GM18498 (cell line): ENCODE measurements at regions not wholly inside any gene's neighbourhood (a gene's known extent, or its start where the extent isn't known, plus 50 kb on each side); places are given as distances from the start of the nearest gene placed in this dataset.

Experiments
- ATAC-seq: cut with Tn5 transposase; IDR thresholded peaks from one replicate; pipeline ENCODE4 v1.9.1; 2021; ENCODE audit warnings: mild to moderate bottlenecking, moderate library complexity; ENCODE audit not compliant: unreplicated experiment

- ATAC-seq = no peak
Observed at GRCh38 chr22:47954107-47954506, 1191.7 kb downstream of the TBC1D22A start.

GRCh38 chr22:47944941-47945340, 1182.5 kb downstream of the TBC1D22A start:
- ATAC-seq = no peak

DNA sequence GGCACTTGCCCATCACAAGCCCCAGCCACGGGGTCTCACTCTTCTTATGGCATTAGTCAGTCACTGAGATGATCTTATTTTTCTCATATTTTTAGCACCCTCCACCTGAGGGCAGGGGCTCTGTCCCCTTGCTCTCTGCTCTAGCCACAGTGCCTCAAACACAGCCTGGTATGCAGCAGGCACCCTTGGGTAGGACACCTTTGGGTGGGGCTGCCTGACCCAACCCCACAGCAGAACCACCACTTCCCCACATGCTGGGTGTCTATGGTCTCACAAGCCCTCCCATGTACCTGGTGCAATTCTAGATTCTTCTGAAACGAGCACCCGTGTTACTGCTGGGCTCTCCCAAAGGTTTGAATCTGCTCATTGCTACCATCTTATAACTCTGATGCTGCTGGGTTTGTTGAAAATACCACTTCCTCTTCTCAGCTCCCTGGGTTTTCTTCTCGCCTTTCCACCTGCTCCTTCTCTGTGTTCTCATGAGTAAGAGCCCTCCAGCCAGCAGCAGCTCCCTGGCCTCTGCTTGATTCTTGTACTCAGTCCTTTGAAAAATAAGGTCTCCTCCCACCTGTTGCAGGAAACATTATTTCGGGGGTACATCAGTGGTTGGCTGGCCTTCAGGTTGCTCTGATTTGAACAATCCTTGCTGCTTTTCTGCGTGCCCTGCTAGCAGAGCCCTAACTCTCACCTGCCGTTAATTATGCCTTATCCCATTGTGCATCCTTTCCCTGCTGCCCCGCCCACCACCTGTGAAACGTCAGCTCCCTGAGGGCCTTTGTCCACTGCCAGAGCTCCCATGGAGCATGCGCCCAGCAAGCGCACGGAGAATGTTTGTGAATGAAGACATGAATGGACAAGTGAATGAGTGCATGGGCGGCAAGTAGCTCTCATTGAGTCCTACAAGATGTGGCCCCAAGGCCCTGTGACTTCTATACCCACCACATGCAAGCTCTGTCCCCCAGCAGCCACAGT, 1181.6 kb downstream of the TBC1D22A start:
- ATAC-seq = no peak

DNA sequence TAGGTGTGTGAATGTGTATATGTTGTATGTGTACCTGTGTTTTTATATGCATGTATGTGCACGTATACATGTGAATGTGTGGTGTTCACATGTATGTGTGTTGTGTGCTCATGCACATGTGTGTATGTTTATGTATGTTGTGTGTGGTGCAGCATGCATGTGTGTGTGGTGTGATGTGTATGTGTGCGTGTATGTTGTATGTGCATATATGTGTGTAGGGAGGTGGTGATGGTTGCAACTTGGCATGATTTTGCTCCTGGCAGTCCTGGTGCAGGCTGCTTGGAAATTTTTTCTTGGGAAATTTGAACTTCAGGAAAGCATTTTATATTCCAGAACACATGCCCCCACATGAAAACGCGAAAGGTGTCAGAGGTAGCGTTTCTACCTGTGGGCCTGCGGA, 1177.8 kb downstream of the TBC1D22A start:
- ATAC-seq = no peak

DNA sequence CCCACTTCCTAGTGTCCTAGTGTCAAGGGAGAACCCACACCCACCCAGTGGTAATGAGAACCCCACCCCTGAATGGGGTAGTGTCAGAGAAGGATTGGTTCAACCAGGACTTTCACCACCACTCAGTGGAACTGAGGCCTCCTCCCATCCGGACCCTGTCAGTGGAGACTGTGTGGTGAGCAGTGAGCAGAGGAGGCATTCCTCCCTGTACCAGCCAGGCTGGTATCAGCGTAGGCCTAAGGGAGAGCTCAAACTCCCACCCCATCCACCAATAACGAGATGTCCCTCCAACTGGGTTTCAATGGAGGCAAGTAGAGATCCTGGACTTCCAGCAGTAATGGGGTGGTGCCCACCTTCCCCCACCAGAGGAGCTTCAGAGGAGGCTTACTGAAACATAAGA, 1171.4 kb downstream of the TBC1D22A start:
- ATAC-seq = no peak

DNA sequence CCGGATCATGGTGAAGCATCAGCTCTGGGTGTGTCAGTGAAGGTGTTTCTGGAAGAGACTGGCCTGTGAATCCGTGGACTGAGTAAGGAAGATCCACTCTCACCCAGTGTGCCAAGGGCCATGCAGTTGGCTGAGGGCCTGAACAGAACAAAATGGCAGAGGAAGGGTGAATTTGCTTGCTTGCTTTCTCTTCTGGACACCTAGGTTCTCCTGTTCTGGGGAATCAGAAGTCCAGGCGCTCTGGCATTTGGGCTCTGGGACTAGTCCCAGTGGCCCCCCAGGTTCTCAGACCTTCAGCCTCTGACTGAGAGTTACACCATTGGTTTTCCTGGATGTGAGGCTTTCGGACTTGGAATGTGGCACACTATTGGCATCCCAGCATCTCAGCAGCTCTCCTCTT, 1170.8 kb downstream of the TBC1D22A start:
- ATAC-seq = no peak

- no peak for ATAC-seq
Observed at GRCh38 chr22:47929646-47930185, 1167.3 kb downstream of the TBC1D22A start.

DNA sequence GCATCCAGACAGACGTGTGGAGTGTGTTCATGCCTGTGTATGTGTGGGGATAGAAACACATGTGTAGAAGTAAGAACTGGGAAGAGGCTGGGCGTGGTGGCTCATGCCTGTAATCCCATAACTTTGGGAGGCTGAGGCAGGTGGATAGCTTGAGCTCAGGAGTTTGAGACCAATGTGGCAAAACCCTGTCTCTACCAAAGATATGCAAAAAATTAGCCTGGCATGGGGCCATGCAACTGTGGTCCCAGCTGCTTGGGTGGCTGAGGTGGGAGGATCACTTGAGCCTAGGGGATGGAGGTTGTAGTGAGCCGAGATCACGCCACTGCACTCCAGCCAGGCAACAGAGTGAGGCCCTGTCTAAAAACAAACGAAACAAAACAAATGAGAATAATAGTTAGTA, 1166.6 kb downstream of the TBC1D22A start:
- no peak for ATAC-seq

DNA sequence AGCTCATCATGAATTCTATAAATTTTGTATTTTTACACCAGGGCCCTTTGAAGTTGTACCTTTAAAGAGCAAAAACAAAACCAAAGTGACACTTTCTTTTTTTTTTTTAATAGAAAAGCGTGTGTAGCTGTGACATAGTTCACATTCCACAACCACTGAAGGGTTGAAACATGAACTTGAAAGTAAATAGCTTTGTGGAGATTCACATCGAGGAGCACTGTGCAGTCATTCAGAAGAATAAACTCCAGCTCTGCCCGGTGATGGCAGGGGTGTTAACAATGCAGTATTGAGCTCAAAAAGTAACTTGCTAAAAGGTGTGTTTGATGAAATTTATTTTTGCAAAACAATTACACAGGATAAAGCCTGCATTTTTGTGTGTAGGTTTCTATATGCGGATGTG, 1166.2 kb downstream of the TBC1D22A start:
- ATAC-seq = no peak

DNA sequence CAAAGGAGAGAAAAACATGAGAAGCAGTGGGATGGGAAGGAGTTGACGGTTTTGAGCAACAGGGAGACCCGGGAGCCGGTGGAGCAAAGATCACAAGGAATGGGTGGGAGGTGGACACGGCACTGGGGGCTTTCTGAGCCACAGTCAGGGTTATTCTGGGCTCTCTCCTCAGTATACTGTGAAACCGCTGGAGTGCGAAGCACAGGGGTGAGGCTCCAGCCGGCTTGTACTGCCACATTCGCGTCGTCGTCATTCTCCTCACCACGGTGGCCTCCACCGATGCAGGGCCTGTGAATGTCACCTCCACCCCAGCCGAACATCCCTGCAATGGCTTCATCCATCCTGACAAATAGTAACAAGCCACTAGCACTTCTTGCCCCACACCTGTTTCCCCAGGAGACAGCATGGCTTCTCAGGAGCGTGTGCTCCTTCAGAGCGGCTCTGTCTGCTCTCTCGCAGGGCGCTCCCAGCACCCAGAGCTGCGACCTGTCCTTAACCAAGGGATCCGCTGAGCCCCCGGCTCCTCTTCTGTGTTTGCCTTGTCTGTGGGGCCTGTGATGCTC, 1165.3 kb downstream of the TBC1D22A start:
- ATAC-seq = no peak

DNA sequence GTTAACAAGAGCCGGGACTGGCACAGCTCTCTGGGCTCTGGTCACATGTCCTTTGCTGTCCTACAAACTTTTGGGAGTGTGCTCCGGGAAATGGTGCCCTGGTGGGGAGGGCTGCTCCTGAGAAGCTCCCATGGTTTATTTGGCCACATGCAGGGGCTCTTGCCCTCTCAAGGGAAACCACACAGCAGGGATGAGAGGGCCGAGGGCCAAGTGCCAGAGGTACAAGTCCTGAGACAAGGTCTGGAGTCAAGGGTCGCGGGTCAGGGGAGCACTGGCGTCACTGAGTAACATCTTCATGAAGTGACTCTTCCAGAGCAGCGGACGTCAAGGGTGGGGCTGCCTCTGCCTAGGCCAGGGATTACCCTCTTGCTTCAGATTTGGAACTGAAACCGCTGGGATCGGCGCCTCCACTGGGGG, 1160.6 kb downstream of the TBC1D22A start:
- ATAC-seq = no peak

DNA sequence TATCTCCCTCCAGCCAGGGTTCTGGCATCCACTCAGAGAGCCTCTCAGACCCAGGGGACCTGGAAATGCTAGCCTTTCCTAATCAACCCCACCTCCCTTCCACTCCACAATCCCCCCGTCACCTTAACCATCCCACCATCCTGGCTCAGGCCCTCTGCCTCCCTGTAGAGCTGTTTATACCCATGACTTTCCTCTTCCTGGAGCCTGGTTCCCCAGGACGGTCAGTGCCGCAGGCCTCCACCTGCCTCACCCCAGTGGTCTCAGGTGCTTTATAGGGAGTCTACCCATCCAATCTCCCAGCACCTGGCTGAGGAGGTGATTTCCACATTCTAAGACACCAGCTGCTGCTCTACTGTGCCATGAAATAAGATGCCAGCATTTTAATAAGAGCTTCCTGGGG, 1159.5 kb downstream of the TBC1D22A start:
- ATAC-seq = no peak

GRCh38 chr22:47920380-47920959, 1158.0 kb downstream of the TBC1D22A start:
- ATAC-seq = no peak

DNA sequence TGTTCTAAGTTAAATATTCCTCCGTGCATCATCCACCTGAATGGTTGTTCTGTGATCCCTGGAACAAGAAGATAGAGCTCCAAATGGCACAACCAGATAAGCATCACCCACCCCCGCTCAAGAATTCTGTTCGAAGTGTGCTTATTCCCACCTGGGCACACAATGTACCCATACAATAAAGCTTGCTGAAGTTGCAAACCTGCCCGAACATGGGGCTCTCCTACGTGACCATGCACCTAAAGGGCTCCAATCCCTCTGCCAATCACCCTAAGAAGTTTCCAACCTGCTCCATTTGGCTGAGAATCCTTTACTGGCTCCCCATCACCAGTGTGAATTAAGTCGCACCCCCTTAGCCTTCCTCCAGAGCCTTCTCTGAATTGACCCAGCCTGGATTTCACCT, 1157.4 kb downstream of the TBC1D22A start:
- no peak for ATAC-seq

DNA sequence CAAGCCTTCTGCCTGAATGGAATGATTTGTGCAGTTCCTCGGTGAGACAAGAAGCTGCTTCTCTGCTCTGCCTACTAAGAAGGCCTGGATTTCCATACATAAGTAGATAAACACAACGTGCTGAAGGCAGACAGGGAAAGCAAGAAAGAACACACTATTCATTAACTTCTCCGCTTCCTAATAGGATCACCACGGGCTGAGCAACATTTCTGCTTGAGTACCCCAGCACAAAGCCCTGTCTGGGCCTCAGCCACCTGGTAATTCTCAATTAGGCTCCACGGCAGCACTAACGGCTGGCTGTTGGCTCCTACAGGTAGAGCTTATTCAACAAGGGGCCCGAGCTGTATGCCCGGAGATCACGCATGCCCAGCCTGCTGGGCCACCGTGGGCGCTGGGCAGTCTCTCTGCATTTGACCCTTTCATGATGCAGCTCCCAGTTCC, 1156.6 kb downstream of the TBC1D22A start:
- no peak for ATAC-seq

DNA sequence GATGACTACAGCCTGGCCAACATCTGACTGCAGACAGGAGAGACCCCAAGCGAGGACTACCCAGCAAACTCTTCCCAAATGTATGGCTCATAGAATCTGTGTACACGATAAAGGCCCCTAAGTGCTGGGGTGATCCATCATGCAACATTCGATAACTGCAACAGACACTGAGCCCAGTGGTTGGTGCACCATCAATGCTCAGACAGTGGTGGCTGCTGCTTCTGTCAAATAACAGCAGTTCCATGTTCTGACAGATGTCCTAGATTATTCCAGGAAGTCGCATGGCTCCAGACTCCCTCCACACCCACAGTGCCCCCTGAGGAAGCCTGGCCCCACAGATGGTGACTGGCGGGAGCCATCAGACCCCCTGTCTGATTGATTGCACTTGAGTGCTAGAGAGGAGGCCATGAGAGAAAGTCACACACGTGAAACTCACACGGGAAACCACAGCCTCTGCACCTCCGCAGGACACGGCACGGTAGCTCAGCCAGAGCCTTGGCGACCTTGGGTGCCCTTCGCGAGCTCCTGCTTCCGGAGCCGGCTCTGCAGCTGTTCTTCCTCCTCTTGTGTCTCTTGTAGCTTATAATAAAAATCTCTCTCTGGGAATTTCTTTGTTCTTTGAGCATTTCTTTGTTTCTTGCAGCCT, 1155.9 kb downstream of the TBC1D22A start:
- ATAC-seq = no peak

DNA sequence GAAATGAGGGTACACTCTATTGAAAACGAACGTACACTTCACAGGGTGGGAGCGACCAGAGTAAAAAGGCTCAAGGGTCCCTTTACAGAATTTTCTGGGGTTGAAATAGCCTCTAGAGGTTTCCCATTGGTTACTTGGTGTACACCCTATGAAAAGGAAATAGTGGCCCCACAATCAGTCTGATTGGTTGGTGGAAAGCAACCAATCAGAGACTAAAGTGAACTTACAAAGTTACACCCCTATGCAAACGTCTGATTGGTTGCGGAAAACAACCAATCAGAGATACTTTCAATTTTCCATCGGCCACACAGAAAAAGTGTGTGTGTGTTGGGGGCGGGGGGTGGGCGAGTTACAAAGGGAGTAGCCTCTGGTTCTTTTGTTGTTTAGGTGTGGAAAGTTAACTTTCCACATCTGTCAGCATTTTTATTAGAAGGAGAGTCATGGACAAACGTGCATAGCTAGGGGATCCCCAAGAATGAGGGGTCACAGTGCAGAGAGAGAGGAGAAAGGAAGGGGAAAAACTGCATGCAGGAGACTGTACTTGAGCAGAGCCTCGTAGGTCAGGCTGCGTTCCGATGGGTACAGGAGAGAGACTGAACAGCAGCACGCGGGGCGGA, 1152.1 kb downstream of the TBC1D22A start:
- ATAC-seq = no peak

- no peak for ATAC-seq
Observed at GRCh38 chr22:47902646-47903180, 1140.3 kb downstream of the TBC1D22A start.

- ATAC-seq = no peak
Observed at GRCh38 chr22:47901911-47902310, 1139.5 kb downstream of the TBC1D22A start.

GRCh38 chr22:47899894-47900293, 1137.4 kb downstream of the TBC1D22A start:
- no peak for ATAC-seq
